ENCODE measurements at regions not wholly inside any gene's neighbourhood (a gene's known extent, or its start where the extent isn't known, plus 50 kb on each side); places are given as distances from the start of the nearest gene placed in this dataset.
"Not testable (repeated sequence)": the region's sequence is repeated elsewhere in the genome, so short reads cannot be mapped to it uniquely, and the experiment has no call there.

GRCh38 chr21:31790420-31790819 lies 58.5 kb upstream of the SCAF4 start:
- TF ChIP-seq EZH2phosphoT487 (IDR thresholded peaks at IDR 0.05; ENCODE audit: borderline replicate concordance, low read length); CTCF (conservative IDR thresholded peaks at IDR 0.05; ENCODE audit: low read depth, low read length); EZH2 (IDR thresholded peaks at IDR 0.05; ENCODE audit: low read length, unreplicated experiment): not testable (repeated sequence)

All from PC-3 (cell line).